Activated B cell treated with CpG ODN at 0.5 μM for 24 hours (primary cell): ENCODE measurements at regions not wholly inside any gene's neighbourhood (a gene's known extent, or its start where the extent isn't known, plus 50 kb on each side); places are given as distances from the start of the nearest gene placed in this dataset.
"Not testable (repeated sequence)": the region's sequence is repeated elsewhere in the genome, so short reads cannot be mapped to it uniquely, and the experiment has no call there.

Experiments used
- ATAC-seq: fragments of 200-7000 bp; cut with Tn5 transposase; one replicate; pipeline ENCODE4 v1.10.0; 2021; ENCODE audit warnings: low read depth, mild to moderate bottlenecking, moderate library complexity
- CTCF ChIA-PET: fragments of 350-600 bp; sonication (Branson Sonifier 250); formaldehyde crosslinking; loops from one replicate; lab custom pipeline; 2021; ENCODE audit warnings: antibody characterized with exemption; lab: Charles Lee
- POLR2A ChIA-PET: fragments of 350-600 bp; sonication (Branson Sonifier 250); formaldehyde crosslinking; loops from one replicate; lab custom pipeline; 2021; ENCODE audit warnings: antibody characterized with exemption; lab: Charles Lee
- DNase-seq: peaks from one replicate; pipeline ENCODE4 v3.0.0; 2022
- H3K27ac Mint-ChIP-seq: one replicate; pipeline ENCODE4 v1.8.0; 2020; ENCODE audit warnings: mixed read lengths
- H3K27me3 Mint-ChIP-seq: one replicate; pipeline ENCODE4 v1.8.0; 2021; ENCODE audit warnings: mixed read lengths
- H3K36me3 Mint-ChIP-seq: one replicate; pipeline ENCODE4 v1.8.0; 2021; ENCODE audit warnings: low read depth, mixed read lengths
- H3K4me1 Mint-ChIP-seq: one replicate; pipeline ENCODE4 v1.8.0; 2021; ENCODE audit warnings: mixed read lengths
- H3K4me3 Mint-ChIP-seq: one replicate; pipeline ENCODE4 v1.8.0; 2020; ENCODE audit warnings: mild to moderate bottlenecking, mixed read lengths
- H3K9me3 Mint-ChIP-seq: one replicate; pipeline ENCODE4 v1.8.0; 2020; ENCODE audit warnings: mixed read lengths
- intact Hi-C: fragments of 100-400 bp; cut with micrococcal nuclease; formaldehyde crosslinking; loops from one replicate; pipeline ENCODE4 v1.15.1; 2024
- TF ChIP-seq, protein P1 (sequence below): fragments of 200-600 bp; IDR thresholded peaks from one replicate; pipeline ENCODE4 v1.8.0; 2022; ENCODE audit warnings: antibody characterized with exemption, mild to moderate bottlenecking

DNA sequence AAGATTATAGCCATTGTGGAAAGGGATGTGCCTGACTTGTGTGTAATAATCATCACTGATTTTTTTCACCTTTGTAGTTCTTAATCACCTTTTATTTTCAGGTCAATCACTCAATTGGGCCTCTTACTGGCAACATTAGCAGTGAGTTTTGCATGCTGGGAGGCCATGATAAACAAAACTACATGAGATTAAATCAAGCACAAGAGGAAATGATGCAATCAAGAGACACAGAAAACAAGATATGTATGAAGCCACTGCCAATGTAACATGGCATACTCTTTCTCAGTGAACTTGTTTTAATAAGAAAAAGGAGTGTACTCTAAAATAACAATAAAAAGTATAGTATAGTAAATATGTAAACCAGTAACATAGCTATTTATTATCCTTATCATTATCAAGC is 69.9 kb upstream of the FSIP2 start:
- ChIA-PET CTCF (no interaction called here), POLR2A (no interaction called here)
- intact Hi-C loops, result no loop called here
- Mint-ChIP-seq H3K27ac (no peak overlapping the region), H3K4me1 (no peaks in the 10 kb centered on the region), H3K4me3 (no peak overlapping the region), H3K36me3 (no peaks in the 10 kb centered on the region), H3K9me3 (no peaks in the 10 kb centered on the region), H3K27me3 (no peaks in the 10 kb centered on the region)
- TF ChIP-seq, protein P1, sequence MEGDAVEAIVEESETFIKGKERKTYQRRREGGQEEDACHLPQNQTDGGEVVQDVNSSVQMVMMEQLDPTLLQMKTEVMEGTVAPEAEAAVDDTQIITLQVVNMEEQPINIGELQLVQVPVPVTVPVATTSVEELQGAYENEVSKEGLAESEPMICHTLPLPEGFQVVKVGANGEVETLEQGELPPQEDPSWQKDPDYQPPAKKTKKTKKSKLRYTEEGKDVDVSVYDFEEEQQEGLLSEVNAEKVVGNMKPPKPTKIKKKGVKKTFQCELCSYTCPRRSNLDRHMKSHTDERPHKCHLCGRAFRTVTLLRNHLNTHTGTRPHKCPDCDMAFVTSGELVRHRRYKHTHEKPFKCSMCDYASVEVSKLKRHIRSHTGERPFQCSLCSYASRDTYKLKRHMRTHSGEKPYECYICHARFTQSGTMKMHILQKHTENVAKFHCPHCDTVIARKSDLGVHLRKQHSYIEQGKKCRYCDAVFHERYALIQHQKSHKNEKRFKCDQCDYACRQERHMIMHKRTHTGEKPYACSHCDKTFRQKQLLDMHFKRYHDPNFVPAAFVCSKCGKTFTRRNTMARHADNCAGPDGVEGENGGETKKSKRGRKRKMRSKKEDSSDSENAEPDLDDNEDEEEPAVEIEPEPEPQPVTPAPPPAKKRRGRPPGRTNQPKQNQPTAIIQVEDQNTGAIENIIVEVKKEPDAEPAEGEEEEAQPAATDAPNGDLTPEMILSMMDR, result no peak
- ATAC-seq (no peak), DNase-seq (no peak)

DNA sequence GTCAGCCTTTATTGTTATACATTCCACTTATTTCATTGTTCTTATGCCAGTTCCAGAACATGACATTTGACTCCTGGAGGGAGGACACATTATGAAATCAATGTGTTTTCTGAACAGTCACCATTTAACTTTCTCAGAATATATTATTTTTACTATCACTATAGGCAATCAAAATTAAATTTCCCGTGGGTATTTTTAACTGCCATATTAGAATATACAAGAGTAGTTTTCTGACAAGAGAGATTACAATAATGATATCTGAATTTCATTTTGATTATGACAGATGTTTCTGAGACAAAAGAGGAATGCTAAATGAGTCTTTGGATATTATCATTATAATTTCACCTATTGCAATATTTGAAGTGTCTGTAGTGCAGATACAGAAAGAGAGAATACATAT is 64.4 kb upstream of the FSIP2 start:
- Mint-ChIP-seq H3K36me3 (no peaks in the 10 kb centered on the region), H3K9me3 (no peaks in the 10 kb centered on the region), H3K27ac (no peak overlapping the region), H3K4me1 (no peaks in the 10 kb centered on the region), H3K4me3 (no peak overlapping the region), H3K27me3 (no peaks in the 10 kb centered on the region)
- intact Hi-C loops, result no loop called here
- TF ChIP-seq, protein P1, result no peak
- DNase-seq (no peak), ATAC-seq (no peak)
- ChIA-PET POLR2A (no interaction called here), CTCF (no interaction called here)

DNA sequence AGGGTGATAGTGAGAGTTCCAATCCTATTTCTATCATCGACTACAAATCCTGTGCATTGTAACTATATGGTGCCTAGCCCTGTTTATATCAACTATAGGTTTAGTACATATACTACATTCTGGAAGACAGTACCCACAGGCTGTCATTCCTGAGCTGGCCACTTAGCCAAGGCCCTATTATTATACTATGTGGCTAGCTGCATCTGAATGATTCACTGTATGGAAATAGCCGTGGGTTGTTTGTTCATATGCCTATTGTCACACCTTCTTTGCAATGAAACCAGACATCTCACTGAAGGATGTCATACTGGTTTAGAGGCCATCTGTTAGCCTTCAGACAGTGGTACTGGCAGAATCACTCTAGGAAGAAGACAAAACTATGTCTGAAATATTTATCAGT is 62.3 kb upstream of the FSIP2 start:
- ATAC-seq (no peak), DNase-seq (no peak)
- no peak overlapping the region for H3K27ac Mint-ChIP-seq
- no peaks in the 10 kb centered on the region for H3K27me3 Mint-ChIP-seq
- ChIA-PET CTCF (no interaction called here), POLR2A (no interaction called here)
- intact Hi-C loops, result no loop called here
- no peaks in the 10 kb centered on the region for H3K36me3 Mint-ChIP-seq
- no peak overlapping the region for H3K4me3 Mint-ChIP-seq
- no peaks in the 10 kb centered on the region for H3K9me3 Mint-ChIP-seq
- no peaks in the 10 kb centered on the region for H3K4me1 Mint-ChIP-seq
- TF ChIP-seq, protein P1, result no peak

DNA sequence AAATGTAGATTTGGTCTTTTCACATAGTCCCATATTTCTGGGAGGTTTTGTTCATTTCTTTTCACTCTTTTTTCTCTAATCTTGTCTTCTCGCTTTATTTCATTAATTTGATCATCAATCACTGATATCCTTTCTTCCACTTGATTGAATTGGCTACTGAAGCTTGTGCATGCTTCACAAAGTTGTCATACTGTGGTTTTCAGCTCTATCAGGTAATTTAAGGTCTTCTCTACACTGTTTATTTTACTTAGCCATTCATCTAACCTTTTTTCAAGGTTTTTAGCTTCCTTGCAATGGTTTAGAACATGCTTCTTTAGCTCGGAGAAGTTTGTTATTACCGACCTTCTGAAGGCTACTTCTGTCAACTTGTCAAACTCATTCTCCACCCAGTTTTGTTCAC is 51.6 kb upstream of the FSIP2 start:
- not testable (repeated sequence) for H3K36me3 Mint-ChIP-seq
- H3K9me3 Mint-ChIP-seq, result peaks cover 14% of the 10 kb centered on the region

DNA sequence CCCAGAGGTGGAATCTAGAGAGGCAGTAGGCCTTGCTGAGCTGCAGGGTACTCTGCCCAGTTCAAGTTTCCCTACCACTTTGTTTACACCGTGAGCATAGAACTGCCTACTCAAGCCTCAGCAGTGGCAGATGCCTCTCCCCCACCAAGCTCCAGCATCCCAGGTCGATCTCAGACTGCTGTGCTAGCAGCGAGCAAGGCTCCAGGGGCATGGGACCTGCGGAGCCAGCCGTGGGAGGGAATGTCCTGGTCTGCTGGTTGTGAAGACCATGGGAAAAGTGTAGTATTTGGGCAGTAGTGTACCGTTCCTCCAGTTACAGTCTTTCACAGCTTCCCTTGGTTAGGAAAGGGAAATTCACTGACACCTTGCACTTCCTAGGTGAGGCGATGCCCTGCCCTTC is 50.6 kb upstream of the FSIP2 start:
- Mint-ChIP-seq H3K9me3 (peaks cover 13% of the 10 kb centered on the region), H3K4me1 (no peaks in the 10 kb centered on the region), H3K27ac (no peak overlapping the region), H3K27me3 (no peaks in the 10 kb centered on the region), H3K36me3 (no peaks in the 10 kb centered on the region), H3K4me3 (no peak overlapping the region)
- TF ChIP-seq, protein P1, result no peak
- no peak for DNase-seq
- ChIA-PET POLR2A (no interaction called here), CTCF (no interaction called here)
- intact Hi-C loops, result no loop called here
- no peak for ATAC-seq

More for the DNA sequence above, 51.6 kb upstream of the FSIP2 start:
- H3K27me3 Mint-ChIP-seq, DNase-seq, ATAC-seq, POLR2A ChIA-PET, H3K27ac Mint-ChIP-seq, H3K4me3 Mint-ChIP-seq, CTCF ChIA-PET, H3K4me1 Mint-ChIP-seq, intact Hi-C loops: not testable (repeated sequence)
